CD4-positive, alpha-beta T cell treated with Interleukin-6 for 4 hours (primary cell): ENCODE measurements at regions not wholly inside any gene's neighbourhood (a gene's known extent, or its start where the extent isn't known, plus 50 kb on each side); places are given as distances from the start of the nearest gene placed in this dataset.

Source experiments
- DNase-seq: peaks from one replicate; pipeline ENCODE4 v3.0.0-alpha.2; 2020; ENCODE audit warnings: mixed read lengths

DNA sequence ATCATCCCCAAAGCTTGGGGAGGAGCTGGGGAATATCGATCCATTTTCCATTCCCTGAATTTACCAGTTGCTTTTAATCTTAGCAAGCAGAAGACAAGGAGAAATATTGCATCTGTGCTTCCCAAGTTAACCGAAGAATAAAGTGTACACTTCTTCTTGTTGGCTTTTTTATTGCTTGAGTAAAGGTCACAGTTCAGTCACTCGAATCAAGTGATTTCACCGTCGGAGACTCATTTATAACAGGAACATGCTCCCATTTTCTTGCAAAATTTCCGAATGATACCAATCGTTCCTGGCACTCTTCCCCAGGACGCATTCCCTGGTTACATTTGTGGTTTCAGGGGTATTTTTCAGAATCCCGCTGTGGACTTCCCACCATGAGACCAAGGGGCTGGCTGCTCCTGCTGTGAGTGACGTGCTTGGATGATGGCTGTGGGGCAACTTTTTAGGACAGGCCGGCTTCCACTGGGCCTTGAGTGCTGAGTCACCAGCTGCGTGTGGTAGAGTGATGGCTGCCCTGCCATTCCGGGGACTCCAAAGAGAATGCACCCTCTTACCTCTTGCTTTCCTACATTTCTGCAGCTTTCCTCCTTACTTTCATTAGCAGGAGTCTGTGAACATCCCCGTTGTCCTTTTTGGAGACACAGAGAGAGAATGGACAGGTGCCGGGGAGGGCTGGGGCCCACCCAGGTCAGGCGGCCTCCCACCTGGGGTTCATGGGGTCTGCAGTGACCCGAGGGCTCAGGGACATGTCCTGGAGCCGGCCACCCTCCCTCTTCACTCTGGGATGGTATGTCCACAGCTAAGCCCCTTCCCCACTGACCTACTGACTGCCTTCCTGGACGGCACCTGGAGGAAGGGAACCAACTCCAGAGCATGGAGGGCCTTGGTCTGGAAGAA lies 60.7 kb upstream of the HDAC4 start:
- no peak for DNase-seq

DNA sequence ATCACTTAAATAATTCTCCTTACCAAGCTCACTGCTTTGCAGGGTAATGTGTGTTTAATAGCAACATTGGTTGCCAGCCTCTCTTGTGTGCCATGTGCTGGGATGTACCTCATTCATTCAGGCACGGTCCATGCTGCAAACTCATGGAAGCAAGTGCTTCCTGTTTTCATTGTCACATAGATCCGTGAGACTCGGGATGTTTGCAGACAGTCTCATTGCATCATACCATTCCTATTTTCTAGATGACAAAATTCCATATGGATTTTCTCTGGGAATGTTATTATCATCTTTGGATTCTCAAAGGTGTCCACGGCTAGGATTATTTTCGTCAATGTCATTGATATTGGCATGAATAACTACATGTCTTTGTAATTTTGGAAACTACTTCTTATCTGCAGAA lies 60.0 kb upstream of the HDAC4 start:
- no peak for DNase-seq

GRCh38 chr2:239459606-239460005 lies 58.8 kb upstream of the HDAC4 start:
- DNase-seq: no peak

GRCh38 chr2:239459056-239459455 lies 58.2 kb upstream of the HDAC4 start:
- DNase-seq: no peak

- DNase-seq: no peak
Measured at GRCh38 chr2:239457586-239458445, 57.0 kb upstream of the HDAC4 start.

DNA sequence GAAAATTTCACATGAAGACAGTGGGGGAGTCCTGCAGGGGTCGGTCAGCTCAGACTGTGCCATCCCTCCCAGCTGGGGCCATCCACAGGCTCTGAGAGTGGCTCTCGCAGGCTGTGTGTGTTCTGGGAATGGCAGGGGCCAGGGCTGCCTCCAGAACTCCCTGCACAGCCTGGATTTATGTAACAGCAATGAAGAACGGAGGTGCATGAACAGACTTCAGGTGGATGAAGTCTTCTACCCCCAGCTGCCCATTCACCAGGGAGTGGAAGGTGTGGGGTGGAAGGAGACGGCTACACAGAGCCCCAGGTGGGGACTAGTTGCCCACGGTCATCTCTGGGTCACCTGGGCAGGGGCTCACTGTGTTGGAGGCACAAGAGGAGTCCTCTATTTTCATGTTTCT lies 56.1 kb upstream of the HDAC4 start:
- no peak for DNase-seq

- DNase-seq: no peak
Measured at GRCh38 chr2:239455436-239456203, 54.8 kb upstream of the HDAC4 start.

DNA sequence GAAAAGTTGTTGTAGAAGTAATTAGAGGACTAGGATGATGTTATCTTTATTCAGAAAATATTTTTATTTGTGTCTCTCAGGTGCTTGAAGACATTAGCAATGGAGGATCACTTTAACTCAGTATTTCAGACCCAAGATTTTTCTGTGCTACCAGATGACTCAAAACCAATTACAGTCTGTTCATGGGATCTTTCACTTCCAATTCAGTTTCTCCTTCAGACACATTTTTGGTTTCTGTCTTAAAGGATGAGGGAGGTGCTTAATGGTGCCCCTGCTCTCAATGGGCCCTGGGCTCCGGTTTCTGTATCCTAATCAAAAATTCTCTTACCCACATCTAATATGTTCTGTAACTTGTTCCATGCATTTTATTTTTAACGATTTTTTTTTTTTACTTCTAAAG lies 53.7 kb upstream of the HDAC4 start:
- no peak for DNase-seq
